ENCODE measurements at regions not wholly inside any gene's neighbourhood (a gene's known extent, or its start where the extent isn't known, plus 50 kb on each side); places are given as distances from the start of the nearest gene placed in this dataset.
A peak's percentile ranks its signal among the peaks of the same experiment; 100 is the strongest.

GRCh38 chr1:30413606-30414005 lies 309.8 kb downstream of the MATN1 start:
- Histone ChIP-seq H3K36me3 (no peaks in the 10 kb centered on the region), H3K9me3 (no peaks in the 10 kb centered on the region), H3K4me1 (no peaks in the 10 kb centered on the region), H3K27ac (no peak overlapping the region), H3K4me3 (no peak overlapping the region), H3K27me3 (no peaks in the 10 kb centered on the region)
- no peak for ATAC-seq
- in situ Hi-C loops (cut with MboI; ENCODE audit: low sequenced_read_pairs in 4 of 4) (no loop called here), intact Hi-C loops (cut with DNase I; ENCODE audit: low total_unique reads) (no loop called here)
- TF ChIP-seq CTCF (IDR thresholded peaks at IDR 0.05 in 4 of 5, conservative IDR thresholded peaks at IDR 0.05 in 1 of 5) (no peak), POLR2A (IDR thresholded peaks at IDR 0.05) (no peak)
- no peak for DNase-seq

- Histone ChIP-seq H3K4me3 (no peak overlapping the region), H3K27ac (no peak overlapping the region), H3K4me1 (no peaks in the 10 kb centered on the region), H3K36me3 (no peaks in the 10 kb centered on the region), H3K27me3 (no peaks in the 10 kb centered on the region), H3K9me3 (no peaks in the 10 kb centered on the region)
- ATAC-seq (no peak), DNase-seq (no peak)
- intact Hi-C loops (cut with DNase I; ENCODE audit: low total_unique reads): no loop called here
- in situ Hi-C loops (cut with MboI; ENCODE audit: low sequenced_read_pairs in 4 of 4): no loop called here
- TF ChIP-seq POLR2A (IDR thresholded peaks at IDR 0.05): no peak
- TF ChIP-seq CTCF (IDR thresholded peaks at IDR 0.05 in 4 of 5, conservative IDR thresholded peaks at IDR 0.05 in 1 of 5): no peak
These were observed 310.3 kb downstream of the MATN1 start for GRCh38 chr1:30413111-30413440.

GRCh38 chr1:30412241-30413110 lies 310.9 kb downstream of the MATN1 start:
- no peak for TF ChIP-seq POLR2A (IDR thresholded peaks at IDR 0.05)
- no peak for TF ChIP-seq CTCF (IDR thresholded peaks at IDR 0.05 in 4 of 5, conservative IDR thresholded peaks at IDR 0.05 in 1 of 5)
- no peak overlapping the region for H3K4me3 ChIP-seq

GRCh38 chr1:30411206-30411605 lies 312.2 kb downstream of the MATN1 start:
- Histone ChIP-seq H3K27me3 (no peaks in the 10 kb centered on the region), H3K4me1 (no peaks in the 10 kb centered on the region), H3K36me3 (no peaks in the 10 kb centered on the region), H3K4me3 (no peak overlapping the region), H3K27ac (no peak overlapping the region), H3K9me3 (no peaks in the 10 kb centered on the region)
- DNase-seq (no peak), ATAC-seq (no peak)
- TF ChIP-seq POLR2A (IDR thresholded peaks at IDR 0.05): no peak
- TF ChIP-seq CTCF (IDR thresholded peaks at IDR 0.05 in 4 of 5, conservative IDR thresholded peaks at IDR 0.05 in 1 of 5): no peak
- intact Hi-C loops (cut with DNase I; ENCODE audit: low total_unique reads): no loop called here
- in situ Hi-C loops (cut with MboI; ENCODE audit: low sequenced_read_pairs in 4 of 4): no loop called here

More at GRCh38 chr1:30412241-30413110, 310.9 kb downstream of the MATN1 start:
- Histone ChIP-seq H3K27me3 (no peaks in the 10 kb centered on the region), H3K27ac (peak overlapping the region in 1 of 4 donors; percentile 2), H3K9me3 (no peaks in the 10 kb centered on the region), H3K36me3 (no peaks in the 10 kb centered on the region), H3K4me1 (no peaks in the 10 kb centered on the region)
- ATAC-seq (peak; percentile 83 to 87), DNase-seq (peak in 1 of 2 donors; percentile 69)
- intact Hi-C loops (cut with DNase I; ENCODE audit: low total_unique reads): no loop called here
- in situ Hi-C loops (cut with MboI; ENCODE audit: low sequenced_read_pairs in 4 of 4): no loop called here

Measured in gastrocnemius medialis (tissue), 4 donors.